Skin epidermis (tissue), 12 donors: ENCODE measurements at regions not wholly inside any gene's neighbourhood (a gene's known extent, or its start where the extent isn't known, plus 50 kb on each side); places are given as distances from the start of the nearest gene placed in this dataset.

Source experiments
- H3K27ac ChIP-seq, 21 experiments: fragments of 200-600 bp; sonication (generic) in 11 of 21; one replicate each; pipeline ENCODE4 v1.5.0; 2020; ENCODE audit warnings: mild to moderate bottlenecking in 3 of 21, inconsistent platforms in 2 of 21, moderate library complexity in 2 of 21
- H3K4me3 ChIP-seq, 7 experiments: fragments of 200-600 bp; sonication (generic) in 2 of 7; one replicate each; pipeline ENCODE4 v1.5.0; 2020; ENCODE audit warnings: inconsistent platforms in 2 of 7, mild to moderate bottlenecking in 2 of 7, moderate library complexity in 1 of 7

DNA sequence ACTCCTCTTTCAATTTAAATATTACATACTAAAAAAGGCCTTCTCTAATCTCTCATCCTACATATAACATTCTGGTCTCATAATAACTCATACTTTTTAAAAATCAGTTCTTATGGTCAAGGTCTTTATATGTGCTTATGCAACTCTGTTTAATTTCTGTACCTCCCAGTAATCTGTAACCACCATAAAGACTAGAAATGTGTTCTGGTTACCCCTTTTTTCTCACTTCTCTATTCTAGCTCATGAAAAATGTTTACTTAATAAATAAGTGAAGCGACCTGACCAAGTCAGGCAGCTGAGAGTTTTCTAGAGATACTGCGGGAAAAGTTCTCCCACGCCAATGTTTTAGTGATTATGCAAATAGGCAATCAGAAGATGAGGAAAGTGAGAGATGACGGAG lies 548.8 kb upstream of the FAM241A start:
- Histone ChIP-seq H3K27ac (no peak overlapping the region), H3K4me3 (no peak overlapping the region)

DNA sequence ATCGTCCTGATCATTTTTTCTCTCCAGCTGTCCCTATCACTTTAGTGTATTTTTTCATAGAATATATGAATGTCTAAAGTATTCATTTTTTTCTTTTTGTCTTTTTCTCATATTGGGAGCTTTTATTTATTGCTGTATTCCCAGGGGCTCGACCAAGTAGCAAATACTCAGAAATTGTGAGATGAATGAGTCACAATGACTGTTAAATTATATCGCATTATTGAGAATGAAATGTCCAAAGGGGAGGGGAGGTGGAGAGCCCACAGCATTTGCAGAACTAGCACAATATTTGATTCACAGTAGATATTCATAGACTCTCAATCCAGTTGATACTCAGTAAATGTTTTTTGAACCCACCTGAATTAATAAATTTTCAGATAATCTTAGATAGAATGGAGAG lies 543.6 kb upstream of the FAM241A start:
- Histone ChIP-seq H3K27ac (no peak overlapping the region), H3K4me3 (no peak overlapping the region)

DNA sequence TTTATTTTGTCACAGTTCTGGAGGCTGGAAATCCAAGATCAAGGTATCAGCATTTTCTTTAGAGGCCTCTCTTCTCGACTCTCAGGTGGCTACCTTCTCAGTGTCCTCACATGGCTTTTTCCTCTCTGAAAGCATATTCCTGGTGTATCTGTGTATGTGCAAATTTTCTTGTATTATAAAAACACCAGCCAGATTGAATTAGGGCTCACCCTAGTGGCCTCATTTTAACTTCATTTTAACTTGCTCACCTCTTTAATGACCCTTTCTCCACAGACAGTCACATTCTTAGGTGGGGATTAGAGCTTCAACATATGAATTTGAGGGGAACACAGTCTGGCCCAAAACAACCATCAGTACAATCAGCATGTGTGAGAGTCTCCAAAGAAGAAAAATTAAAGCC lies 542.4 kb upstream of the FAM241A start:
- no peak overlapping the region for H3K4me3 ChIP-seq

DNA sequence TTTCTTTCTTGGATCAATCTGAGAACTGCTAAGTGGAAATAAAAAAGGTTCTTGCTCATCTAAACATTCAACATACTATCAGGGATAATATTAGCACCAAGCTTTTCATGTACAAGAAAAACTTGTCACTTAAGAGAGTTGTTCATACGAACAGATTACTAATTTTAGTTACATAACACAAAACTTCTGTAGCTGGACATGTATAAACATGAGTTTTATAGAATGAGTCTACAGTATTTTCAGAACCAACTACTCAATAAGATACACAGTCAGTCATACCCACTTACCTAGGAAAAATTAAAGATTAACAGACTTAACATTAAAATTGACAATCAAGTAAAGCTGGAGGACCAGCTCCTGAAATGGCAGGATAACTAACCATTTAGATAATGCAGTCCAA lies 540.1 kb upstream of the FAM241A start:
- Histone ChIP-seq H3K27ac (no peak overlapping the region), H3K4me3 (no peak overlapping the region)

More for the DNA sequence above, 542.4 kb upstream of the FAM241A start:
- H3K27ac ChIP-seq = no peak overlapping the region

DNA sequence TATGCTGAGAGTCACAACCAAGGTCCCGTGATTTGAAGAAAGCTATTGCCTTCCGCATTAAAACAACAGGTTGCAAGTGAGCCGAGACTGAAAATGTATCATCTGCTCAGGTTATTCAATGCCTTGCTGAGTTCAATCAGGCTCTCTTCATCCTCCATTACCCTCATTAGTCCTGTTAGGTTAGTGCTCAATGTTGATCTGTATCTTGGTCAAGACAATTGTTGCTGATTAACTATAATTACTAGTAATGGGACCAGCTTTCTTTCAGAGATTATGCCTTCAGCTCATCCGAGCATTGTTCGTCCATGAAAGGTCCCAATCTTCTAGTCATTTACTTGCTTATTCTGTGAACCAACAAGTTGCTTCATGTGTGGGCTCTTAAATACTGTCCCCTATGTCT lies 534.6 kb upstream of the FAM241A start:
- no peak overlapping the region for H3K4me3 ChIP-seq
- no peak overlapping the region for H3K27ac ChIP-seq

DNA sequence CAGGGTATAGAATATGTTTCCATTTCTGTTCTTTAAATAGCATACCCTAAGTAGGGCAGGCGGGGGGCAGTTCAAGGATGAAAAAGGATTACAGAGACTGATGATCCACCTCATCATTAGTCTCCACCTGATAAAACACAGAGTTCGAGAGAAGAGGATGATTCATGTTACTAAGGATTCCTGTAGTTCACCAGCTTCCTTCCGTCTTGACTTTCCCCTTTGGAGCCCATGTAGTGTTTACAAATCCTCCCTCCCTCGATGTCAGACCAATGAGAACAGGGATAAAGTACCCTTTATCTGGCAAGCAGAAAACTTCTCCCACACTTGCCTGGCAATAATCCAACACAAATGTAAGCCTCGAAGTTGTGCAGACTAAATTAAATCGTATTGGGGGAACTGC lies 526.3 kb upstream of the FAM241A start:
- H3K27ac ChIP-seq = no peak overlapping the region

DNA sequence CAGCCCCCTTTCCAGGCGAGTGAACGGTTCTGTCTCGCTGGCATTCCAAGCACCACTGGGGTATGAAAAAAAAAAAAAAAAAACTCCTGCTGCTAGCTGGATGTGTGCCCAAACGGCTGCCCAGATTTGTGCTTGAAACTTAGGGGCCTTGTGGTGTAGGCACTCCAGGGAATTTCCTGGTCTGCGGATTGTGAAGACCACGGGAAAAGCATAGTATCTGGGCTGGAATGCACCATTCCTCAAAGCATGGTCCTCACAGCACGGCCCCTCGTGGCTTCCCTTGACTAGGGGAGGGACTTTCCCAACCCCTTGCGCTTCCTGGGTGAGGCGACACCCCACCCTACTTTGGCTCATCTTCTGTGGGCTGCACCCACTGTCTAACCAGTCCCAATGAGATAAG lies 516.8 kb upstream of the FAM241A start:
- no peak overlapping the region for H3K27ac ChIP-seq
- no peak overlapping the region for H3K4me3 ChIP-seq

More for the DNA sequence above, 526.3 kb upstream of the FAM241A start:
- no peak overlapping the region for H3K4me3 ChIP-seq

DNA sequence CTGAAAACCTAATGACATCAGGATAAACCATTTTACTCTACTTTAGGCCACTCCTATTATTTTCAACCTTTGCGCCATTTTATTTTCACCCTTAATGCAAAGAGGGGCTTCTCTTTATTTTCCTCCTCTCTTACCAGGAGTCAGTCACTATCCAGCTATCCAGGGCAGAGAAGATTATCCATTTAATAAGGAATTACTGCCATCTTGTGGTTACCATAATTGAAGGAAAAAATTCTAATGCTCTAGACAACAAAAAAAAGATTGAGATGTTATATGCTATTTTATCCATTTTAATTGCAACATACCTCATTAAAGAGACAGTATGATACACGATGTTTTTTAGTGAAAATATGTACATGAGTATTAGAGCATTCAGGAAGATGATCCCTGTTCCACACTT lies 514.5 kb upstream of the FAM241A start:
- Histone ChIP-seq H3K27ac (no peak overlapping the region), H3K4me3 (no peak overlapping the region)

DNA sequence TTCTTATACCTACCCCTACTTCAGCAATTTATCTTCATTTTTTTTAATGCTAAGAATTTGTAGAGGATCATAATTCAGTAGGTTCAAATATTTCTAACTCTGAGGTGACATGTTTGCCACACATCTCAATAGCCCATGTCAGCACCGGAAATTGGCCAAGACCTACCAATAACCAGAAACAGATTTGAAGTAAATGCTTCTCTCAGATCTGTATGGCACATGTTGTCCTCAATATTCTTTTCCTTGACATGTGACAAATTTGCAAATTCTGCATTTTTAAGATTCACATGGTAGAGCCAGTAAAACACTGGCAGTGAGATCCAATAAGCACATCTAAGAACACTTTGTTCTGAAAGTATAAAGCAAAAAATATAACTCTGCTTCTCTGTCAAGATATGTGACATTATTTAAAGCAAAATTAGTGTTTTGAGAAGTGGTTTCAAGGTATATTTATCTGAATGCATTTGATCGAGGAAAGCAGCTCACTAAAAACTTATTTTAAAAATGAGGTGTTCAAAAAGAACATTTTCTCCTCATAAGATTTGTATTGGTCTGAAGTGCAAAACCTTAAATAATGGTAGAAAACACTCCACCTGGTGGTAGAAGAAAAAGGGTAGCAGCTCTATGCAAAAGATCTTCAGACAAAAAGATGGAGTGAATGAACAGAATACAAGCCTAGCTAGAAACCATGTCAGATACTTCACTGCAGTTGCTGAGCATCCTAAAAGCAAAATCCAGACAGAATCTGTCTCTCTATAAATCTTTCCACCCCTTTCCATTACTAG lies 513.8 kb upstream of the FAM241A start:
- H3K4me3 ChIP-seq = no peak overlapping the region
- H3K27ac ChIP-seq = no peak overlapping the region

DNA sequence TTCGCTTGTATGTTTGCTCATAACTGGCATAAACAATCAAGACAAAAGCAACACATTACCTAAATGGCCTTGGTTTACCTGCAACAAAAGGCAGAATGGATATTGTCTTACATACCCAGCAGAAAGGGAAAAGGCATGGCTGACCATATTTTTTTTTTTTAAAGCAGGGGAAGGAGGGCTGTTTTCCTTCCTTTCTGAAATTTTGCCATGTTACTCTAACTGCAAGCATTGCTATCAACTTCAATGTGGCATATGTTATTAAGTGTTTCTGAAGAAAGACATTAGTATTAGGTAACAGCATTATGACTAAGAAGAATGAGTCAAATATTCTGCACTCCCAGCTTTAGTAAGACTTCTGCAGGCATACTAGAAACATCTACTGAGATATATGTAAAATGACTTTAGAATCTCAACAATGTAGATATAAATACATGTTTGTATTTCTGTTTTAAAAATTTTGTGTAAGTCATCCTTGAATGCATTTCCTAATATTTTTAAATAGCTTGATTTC lies 512.6 kb upstream of the FAM241A start:
- H3K4me3 ChIP-seq = no peak overlapping the region
- peak overlapping the region in 1 of 21 experiments; percentile 14 for H3K27ac ChIP-seq

DNA sequence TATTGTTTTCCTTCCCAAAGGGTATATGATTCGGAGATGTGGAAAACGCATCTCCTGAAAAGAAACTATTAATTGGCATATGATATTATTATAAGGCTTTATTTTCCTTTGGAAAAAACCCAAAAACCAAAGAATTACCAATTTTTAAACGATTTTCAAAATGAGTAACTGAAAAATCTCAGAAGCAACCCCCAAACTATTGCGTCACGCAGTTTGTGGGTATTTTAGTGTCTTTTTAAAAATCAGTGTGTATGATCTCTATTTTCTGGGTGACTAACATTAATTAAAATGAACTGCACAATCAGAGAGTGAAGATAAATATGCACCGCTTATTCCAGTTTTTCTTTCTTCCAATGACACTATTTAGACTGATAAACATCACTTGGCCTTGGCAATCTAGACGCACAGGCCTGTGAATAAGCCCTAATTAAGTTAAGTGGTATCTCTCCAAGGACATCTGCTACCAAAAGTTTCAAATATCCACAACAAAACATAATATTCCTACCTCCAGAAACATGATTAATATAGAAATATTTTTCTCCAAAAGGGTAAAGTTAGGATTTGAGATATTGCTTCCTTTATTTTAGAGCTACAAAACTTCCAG lies 511.5 kb upstream of the FAM241A start:
- no peak overlapping the region for H3K27ac ChIP-seq
- H3K4me3 ChIP-seq = no peak overlapping the region

DNA sequence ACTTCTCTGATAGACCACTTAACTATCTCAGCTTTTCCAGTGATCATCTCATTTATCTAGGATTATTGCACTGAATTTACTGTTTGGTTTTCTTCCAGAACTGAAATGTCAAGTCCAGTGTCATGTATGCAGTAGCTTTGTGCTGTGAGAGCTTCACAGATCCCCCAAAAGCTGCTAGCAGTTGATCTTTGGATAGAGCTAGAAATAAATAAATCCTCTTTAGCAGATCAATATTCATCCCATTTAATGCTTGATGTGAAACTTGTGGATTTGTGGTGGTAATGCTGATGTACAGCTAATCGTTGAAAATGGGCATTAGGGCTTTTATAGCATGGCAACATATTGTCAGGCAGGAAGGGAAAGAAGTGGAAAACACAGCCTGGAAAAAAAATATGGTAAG lies 509.6 kb upstream of the FAM241A start:
- no peak overlapping the region for H3K27ac ChIP-seq
- no peak overlapping the region for H3K4me3 ChIP-seq

DNA sequence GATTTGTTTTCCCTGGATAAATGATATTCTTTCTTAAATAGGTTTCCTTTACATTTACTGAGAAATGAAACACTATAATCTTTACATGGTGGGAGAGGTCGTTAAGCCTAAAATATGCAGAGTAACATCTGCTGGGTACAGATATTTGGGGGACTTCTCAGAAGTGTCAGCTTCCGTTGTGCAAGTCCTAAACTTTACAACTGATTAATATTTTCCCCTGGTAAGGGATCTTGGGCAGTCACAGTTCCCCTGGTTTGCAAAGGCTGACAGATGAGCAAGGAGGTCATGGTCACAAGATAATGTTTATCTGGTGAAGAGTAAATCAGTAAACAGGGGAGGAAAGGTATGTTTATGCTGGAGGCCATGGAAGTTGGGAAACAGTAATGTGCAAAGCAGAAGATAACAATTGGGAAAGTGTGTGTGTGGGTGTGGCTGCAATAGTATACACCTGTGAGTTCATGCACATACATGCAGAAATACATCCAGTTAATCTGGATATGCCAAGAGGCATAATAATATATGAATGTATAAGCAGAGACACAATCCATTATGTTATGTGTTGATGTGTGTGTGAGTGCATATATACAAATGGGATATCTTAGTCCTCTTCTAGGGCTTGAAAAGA lies 508.2 kb upstream of the FAM241A start:
- Histone ChIP-seq H3K4me3 (no peak overlapping the region), H3K27ac (no peak overlapping the region)

DNA sequence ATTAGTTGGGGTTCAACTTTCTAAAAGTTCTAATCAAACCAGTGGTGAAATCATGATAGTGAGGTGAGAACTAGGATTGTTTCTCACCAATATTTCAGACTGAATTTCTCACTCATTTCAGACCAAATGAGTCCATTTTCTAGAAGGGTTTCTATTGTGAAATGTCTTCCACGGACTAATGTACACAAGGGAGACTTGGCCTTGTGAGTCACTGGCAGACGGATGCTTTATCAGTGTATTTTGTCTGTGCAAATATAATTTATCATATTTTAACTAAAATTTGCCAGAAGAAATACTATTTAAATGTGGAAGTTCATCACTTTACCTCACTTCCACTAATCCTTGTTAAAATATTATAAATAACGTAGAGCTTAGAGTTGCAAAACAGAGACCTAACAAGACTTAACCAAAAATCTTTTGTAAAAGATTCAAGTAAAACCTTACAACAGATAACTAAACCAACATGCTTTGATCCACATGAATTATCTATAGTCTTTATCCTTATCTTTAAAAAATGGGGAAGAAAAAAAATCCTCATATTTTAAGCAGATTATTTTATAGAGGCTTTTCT lies 506.0 kb upstream of the FAM241A start:
- Histone ChIP-seq H3K27ac (peak overlapping the region in 1 of 21 experiments; percentile 30), H3K4me3 (no peak overlapping the region)

DNA sequence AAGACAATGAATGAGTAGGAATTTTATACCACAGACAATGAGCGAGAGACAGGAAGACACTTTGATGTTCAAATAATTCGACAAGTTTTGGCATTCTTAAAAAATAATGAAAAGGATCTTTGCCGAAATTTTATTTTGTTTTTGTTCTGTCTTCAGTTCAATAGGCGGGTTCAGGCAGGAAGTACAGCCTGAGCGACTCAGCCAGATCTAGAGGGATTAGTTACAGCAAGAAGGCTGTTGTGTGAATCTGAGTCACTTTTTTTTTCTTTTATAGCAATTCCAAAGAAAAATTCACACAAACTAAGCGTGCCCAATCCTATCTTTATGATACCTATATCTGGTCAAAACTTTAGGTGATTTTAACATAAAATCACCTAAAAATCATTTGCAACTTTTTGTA lies 505.4 kb upstream of the FAM241A start:
- Histone ChIP-seq H3K4me3 (no peak overlapping the region), H3K27ac (peak overlapping the region in 3 of 21 experiments; percentile 2 to 38 (median 30))

DNA sequence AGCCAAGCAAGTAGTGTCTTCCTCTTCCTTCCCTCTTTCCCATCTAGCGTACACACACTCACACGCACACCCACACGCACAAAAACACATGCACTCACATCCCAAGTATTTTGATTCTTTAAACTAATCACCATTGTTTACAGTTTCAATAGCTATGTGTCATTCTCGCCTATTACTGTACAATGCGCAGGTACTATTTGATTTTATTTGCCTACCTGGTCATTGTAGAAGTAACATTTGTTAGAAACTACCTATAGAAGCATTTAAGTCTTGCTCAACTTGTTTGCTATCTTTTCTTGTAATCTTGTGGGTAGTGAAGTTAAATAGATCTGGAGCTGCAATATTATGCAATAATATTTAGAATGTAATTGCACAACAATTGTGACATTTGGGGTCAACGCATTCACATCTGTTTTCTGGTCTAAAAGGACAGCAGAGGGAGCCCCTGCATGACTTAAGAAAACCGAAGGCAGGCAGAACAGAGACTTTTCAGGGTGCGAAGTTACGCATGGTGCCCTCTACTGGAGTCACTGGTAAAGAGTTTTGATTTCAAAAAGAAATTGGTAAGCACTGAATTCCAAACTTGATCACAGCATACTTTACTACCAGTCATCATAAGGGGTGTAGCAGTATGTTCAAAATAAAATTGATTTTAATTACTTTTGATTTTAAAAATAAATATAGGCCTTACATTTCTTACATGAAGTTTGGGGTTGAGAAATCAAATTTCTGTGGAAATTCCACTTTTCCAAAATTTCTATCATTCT lies 503.3 kb upstream of the FAM241A start:
- peak overlapping the region in 1 of 21 experiments; percentile 21 for H3K27ac ChIP-seq
- H3K4me3 ChIP-seq = no peak overlapping the region

DNA sequence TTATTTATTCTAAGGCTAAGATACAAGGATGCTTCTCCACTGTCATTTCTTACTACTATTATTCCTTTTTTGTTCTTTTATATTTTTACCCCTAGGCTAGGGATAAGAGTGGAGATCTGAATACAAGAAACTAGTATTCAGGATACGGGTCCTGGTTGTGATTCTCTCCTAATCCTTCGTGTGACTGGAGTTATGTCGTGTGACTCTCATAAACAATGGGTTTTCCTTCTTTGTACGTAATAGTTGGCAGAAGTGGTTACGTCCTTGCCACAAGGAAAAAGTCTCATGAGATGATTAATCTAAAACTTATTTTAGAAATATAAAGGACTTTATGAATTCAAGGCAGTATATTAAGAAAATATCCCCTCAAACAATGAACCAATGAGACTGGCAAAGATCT lies 497.2 kb upstream of the FAM241A start:
- no peak overlapping the region for H3K27ac ChIP-seq
- H3K4me3 ChIP-seq = no peak overlapping the region

DNA sequence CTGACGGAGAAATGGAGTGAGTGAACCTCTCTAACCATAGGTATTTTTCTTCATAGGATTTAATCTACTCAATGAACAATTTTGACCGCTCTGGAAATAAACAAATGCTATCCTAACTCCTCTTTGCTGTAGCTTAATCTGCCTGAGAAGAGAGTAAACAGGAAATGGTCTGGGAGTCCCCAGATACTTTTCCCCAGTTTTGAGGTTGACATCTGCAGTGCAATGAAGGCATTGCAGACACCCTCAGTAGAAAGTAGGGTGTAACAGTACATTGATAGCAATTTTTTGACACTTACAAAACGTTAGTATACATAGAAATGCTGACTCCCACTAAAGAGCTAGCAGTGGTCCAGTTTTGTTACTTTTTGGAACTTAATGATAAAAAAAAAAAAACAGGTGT lies 495.9 kb upstream of the FAM241A start:
- Histone ChIP-seq H3K4me3 (no peak overlapping the region), H3K27ac (no peak overlapping the region)

DNA sequence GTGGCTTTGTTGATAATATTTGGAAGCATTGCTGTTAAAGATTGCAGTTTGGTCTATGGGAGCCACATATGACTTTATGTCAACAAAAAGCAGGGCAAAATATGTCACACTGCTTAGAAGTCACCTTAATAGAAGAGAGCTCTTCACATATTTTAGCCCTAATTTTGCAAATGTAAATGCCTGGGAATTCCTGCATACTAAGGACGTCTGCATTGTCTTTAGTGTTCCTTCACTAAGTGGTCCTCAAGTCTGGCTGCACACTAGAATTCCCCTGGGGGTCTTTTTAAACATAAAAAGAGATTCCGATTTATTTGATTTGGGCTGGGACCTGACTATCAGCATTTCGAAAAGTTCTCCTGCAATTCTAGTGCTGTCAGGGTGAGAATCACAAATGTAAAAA lies 495.1 kb upstream of the FAM241A start:
- H3K27ac ChIP-seq = no peak overlapping the region
- H3K4me3 ChIP-seq = no peak overlapping the region

DNA sequence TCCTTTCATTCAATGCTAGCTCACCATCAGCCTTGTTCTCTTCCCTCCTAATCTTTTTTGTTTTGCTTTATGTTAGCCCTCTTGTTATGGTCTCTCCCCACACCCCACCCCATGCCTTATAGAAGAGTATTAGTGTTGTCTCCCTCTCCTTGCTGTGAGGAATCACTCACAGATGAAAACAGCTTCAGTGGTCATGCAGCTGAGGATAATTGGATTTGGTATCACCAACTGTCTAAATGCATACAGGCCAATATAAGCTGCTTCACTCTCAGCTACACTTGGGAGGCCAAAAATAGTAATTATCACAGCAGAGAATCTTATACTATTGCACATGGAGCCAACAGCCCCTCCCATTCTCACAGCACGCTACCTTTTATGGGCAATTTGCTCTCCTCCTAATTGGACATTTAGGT lies 494.6 kb upstream of the FAM241A start:
- Histone ChIP-seq H3K27ac (no peak overlapping the region), H3K4me3 (no peak overlapping the region)
